ENCODE measurements at regions not wholly inside any gene's neighbourhood (a gene's known extent, or its start where the extent isn't known, plus 50 kb on each side); places are given as distances from the start of the nearest gene placed in this dataset.

GRCh38 chr2:201962774-201963562 lies 70.7 kb upstream of the FZD7 start:
- H3K27ac Mint-ChIP-seq = no peak overlapping the region
- H3K36me3 Mint-ChIP-seq (ENCODE audit: low read depth) = no peaks in the 10 kb centered on the region
- ATAC-seq (ENCODE audit: low read depth) (no peak), DNase-seq (no peak)
- peaks cover 14% of the 10 kb centered on the region for H3K4me1 Mint-ChIP-seq
- no peaks in the 10 kb centered on the region for H3K9me3 Mint-ChIP-seq
- no peak for TF ChIP-seq CTCF (IDR thresholded peaks at IDR 0.05)
- ChIA-PET CTCF (no interaction called here), POLR2A (interaction anchor here (0.7 kb wide), 1 partner anchor 286 kb away, joined by 5 read pairs; no protein-coding TSS in a partner anchor)
- intact Hi-C loops (cut with micrococcal nuclease) = no loop called here
- H3K4me3 Mint-ChIP-seq = no peak overlapping the region
- H3K27me3 Mint-ChIP-seq = peaks cover 5% of the 10 kb centered on the region

GRCh38 chr2:201964011-201964410 lies 69.6 kb upstream of the FZD7 start:
- ChIA-PET CTCF (no interaction called here), POLR2A (no interaction called here)
- DNase-seq (no peak), ATAC-seq (ENCODE audit: low read depth) (no peak)
- Mint-ChIP-seq H3K4me1 (peaks cover 14% of the 10 kb centered on the region), H3K27me3 (peaks cover 5% of the 10 kb centered on the region), H3K4me3 (no peak overlapping the region), H3K9me3 (no peaks in the 10 kb centered on the region), H3K36me3 (ENCODE audit: low read depth) (no peaks in the 10 kb centered on the region), H3K27ac (no peak overlapping the region)
- TF ChIP-seq CTCF (IDR thresholded peaks at IDR 0.05) = no peak
- intact Hi-C loops (cut with micrococcal nuclease) = loop anchor here (2.0 kb wide), 1 partner anchor 215 kb away; no protein-coding TSS in a partner anchor

DNA sequence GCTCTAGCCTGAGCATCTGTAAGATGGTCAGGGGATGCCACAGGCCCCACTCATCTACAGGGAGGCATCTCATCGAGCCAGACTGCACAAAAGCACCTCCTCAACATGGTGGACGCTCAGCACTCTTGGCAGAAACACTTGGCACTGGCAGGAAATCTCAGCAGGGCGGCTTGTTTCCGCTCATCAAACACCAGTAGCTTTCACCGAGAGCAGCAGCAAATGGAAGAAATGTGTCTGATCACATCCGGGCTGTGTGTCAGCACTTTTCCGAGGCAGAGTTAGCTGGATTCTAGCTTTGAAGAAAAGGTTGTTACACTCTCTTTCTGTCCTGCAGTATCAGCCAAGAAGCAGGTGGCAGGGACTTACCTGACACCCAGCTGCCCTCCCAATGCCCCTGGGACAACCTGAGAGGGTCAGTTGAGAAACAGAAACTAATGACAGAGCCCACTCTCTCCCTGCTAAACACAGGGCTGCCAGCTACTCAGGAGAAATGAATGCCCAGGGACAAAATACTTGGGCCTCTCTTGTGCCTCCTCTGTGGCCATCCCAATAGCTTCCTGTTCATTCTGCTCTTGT lies 68.9 kb upstream of the FZD7 start:
- CTCF ChIA-PET = no interaction called here
- Mint-ChIP-seq H3K4me3 (no peak overlapping the region), H3K27me3 (peaks cover 5% of the 10 kb centered on the region), H3K27ac (no peak overlapping the region), H3K4me1 (peaks cover 14% of the 10 kb centered on the region), H3K36me3 (ENCODE audit: low read depth) (no peaks in the 10 kb centered on the region), H3K9me3 (no peaks in the 10 kb centered on the region)
- intact Hi-C loops (cut with micrococcal nuclease) = loop anchor here (2.0 kb wide), 1 partner anchor 214 kb away; no protein-coding TSS in a partner anchor
- no peak for ATAC-seq (ENCODE audit: low read depth)
- POLR2A ChIA-PET = no interaction called here
- no peak for TF ChIP-seq CTCF (IDR thresholded peaks at IDR 0.05)
- DNase-seq = no peak

GRCh38 chr2:201965550-201965949 lies 68.1 kb upstream of the FZD7 start:
- POLR2A ChIA-PET = no interaction called here
- CTCF ChIA-PET = no interaction called here
- no peak overlapping the region for H3K4me3 Mint-ChIP-seq
- H3K9me3 Mint-ChIP-seq = peaks cover 1% of the 10 kb centered on the region
- H3K27ac Mint-ChIP-seq = no peak overlapping the region
- peaks cover 9% of the 10 kb centered on the region for H3K27me3 Mint-ChIP-seq
- no peak for DNase-seq
- ATAC-seq (ENCODE audit: low read depth) = no peak
- TF ChIP-seq CTCF (IDR thresholded peaks at IDR 0.05) = no peak
- intact Hi-C loops (cut with micrococcal nuclease) = loop anchor here (2.0 kb wide), 1 partner anchor 213 kb away; no protein-coding TSS in a partner anchor
- H3K4me1 Mint-ChIP-seq = peaks cover 14% of the 10 kb centered on the region
- no peaks in the 10 kb centered on the region for H3K36me3 Mint-ChIP-seq (ENCODE audit: low read depth)

GRCh38 chr2:201966691-201967438 lies 66.8 kb upstream of the FZD7 start:
- no peak for TF ChIP-seq CTCF (IDR thresholded peaks at IDR 0.05)
- Mint-ChIP-seq H3K27ac (no peak overlapping the region), H3K9me3 (peaks cover 4% of the 10 kb centered on the region), H3K4me3 (no peak overlapping the region), H3K4me1 (peaks cover 4% of the 10 kb centered on the region), H3K36me3 (ENCODE audit: low read depth) (no peaks in the 10 kb centered on the region), H3K27me3 (peaks cover 15% of the 10 kb centered on the region)
- CTCF ChIA-PET = no interaction called here
- ATAC-seq (ENCODE audit: low read depth) (no peak), DNase-seq (no peak)
- intact Hi-C loops (cut with micrococcal nuclease) = no loop called here
- POLR2A ChIA-PET = no interaction called here
